ENCODE measurements at regions not wholly inside any gene's neighbourhood (a gene's known extent, or its start where the extent isn't known, plus 50 kb on each side); places are given as distances from the start of the nearest gene placed in this dataset.

- TF ChIP-seq CTCF (IDR thresholded peaks at IDR 0.05; ENCODE audit: borderline replicate concordance, extremely low read depth, low read length, poor library complexity, severe bottlenecking) (no peak), EZH2 (IDR thresholded peaks at IDR 0.05; ENCODE audit: borderline replicate concordance, low read depth, low read length, severe bottlenecking) (no peak)
Observed at GRCh38 chr3:84444726-84445521, 513.9 kb upstream of the CADM2 start.
